ENCODE measurements at regions not wholly inside any gene's neighbourhood (a gene's known extent, or its start where the extent isn't known, plus 50 kb on each side); places are given as distances from the start of the nearest gene placed in this dataset.

DNA sequence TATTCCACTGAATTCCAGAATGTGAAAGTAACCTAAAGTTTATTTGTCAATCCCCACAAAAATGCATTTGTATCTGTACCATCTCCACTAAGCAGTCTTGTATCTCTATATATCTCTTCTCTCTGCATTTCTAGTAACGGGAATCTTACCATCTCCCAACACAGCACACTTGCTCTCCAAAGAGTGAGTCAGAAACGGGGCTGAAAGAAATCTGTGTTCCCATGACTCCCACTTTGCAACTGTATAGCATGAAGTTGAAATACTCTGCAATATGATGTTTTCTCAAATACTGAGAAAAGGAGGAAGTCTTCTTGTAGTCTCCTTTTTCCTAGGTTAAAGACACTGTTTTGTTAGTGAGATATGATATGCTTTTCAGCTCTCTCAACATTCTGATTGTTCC is 848.8 kb upstream of the ACO1 start:
- no peaks in the 10 kb centered on the region for H3K79me2 ChIP-seq (ENCODE audit: control insufficient read depth, insufficient read depth, low read length)
- TF ChIP-seq MYC (IDR thresholded peaks at IDR 0.05; ENCODE audit: insufficient read depth, insufficient read length, insufficient replicate concordance, low read length, severe bottlenecking), result no peak
- TF ChIP-seq STAT1 (conservative IDR thresholded peaks at IDR 0.05), result no peak
- TF ChIP-seq SP1 (IDR thresholded peaks at IDR 0.05; ENCODE audit: low read depth, low read length), result no peak
- TF ChIP-seq GATAD2B (conservative IDR thresholded peaks at IDR 0.05; ENCODE audit: low read depth), result no peak
- TF ChIP-seq WRNIP1 (IDR thresholded peaks at IDR 0.05; ENCODE audit: borderline replicate concordance, low read depth, low read length), result no peak
- TF ChIP-seq SIN3A (IDR thresholded peaks at IDR 0.05; ENCODE audit: low read depth, low read length), result no peak
- TF ChIP-seq EGR1 (IDR thresholded peaks at IDR 0.05; ENCODE audit: borderline replicate concordance in 1 of 2, low read depth in 2 of 2, low read length in 2 of 2), result no peak
- TF ChIP-seq POLR2A (IDR thresholded peaks at IDR 0.05; ENCODE audit: low read depth, low read length), result no peak
- TF ChIP-seq, protein P1, sequence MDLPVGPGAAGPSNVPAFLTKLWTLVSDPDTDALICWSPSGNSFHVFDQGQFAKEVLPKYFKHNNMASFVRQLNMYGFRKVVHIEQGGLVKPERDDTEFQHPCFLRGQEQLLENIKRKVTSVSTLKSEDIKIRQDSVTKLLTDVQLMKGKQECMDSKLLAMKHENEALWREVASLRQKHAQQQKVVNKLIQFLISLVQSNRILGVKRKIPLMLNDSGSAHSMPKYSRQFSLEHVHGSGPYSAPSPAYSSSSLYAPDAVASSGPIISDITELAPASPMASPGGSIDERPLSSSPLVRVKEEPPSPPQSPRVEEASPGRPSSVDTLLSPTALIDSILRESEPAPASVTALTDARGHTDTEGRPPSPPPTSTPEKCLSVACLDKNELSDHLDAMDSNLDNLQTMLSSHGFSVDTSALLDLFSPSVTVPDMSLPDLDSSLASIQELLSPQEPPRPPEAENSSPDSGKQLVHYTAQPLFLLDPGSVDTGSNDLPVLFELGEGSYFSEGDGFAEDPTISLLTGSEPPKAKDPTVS (IDR thresholded peaks at IDR 0.05; ENCODE audit: low read depth, low read length), result no peak
- H3K9me3 ChIP-seq (replicated peaks; ENCODE audit: control insufficient read depth, insufficient read depth, low read length), result no peaks in the 10 kb centered on the region
- ATAC-seq (no peak), FAIRE-seq (no peak), DNase-seq (ENCODE audit: low read depth, low spot score) (no peak)
- no peaks in the 10 kb centered on the region for H3K36me3 ChIP-seq (ENCODE audit: control insufficient read depth in 2 of 2, insufficient read depth in 2 of 2, low read length in 1 of 2)
- BruUV-seq (replicated peaks), result no TSS peak
- H2AFZ ChIP-seq (ENCODE audit: control insufficient read depth, low read depth, low read length), result no peak overlapping the region
- no peaks in the 10 kb centered on the region for H4K20me1 ChIP-seq (ENCODE audit: control insufficient read depth, insufficient read depth)
- no peak overlapping the region for H3K9ac ChIP-seq (ENCODE audit: control insufficient read depth, insufficient read depth, low read length)
- ChIA-PET RAD21 (ENCODE audit: unreplicated experiment) (no interaction called here), CTCF (no interaction called here), SMC1A (ENCODE audit: uncharacterized antibody, unreplicated experiment) (no interaction called here), POLR2A (no interaction called here)
- no peak overlapping the region for H3K4me2 ChIP-seq (ENCODE audit: control insufficient read depth, insufficient read depth)
- H3K27me3 ChIP-seq (replicated peaks in 1 of 2; ENCODE audit: control insufficient read depth in 2 of 2, insufficient read depth in 2 of 2, low read length in 1 of 2), result no peaks in the 10 kb centered on the region
- H3K27ac ChIP-seq (ENCODE audit: control insufficient read depth, insufficient read depth), result no peak overlapping the region
- intact Hi-C loops (cut with micrococcal nuclease; ENCODE audit: unreplicated experiment), result no loop called here
- in situ Hi-C loops (cut with MboI), result no loop called here
- no peak overlapping the region for H3K4me3 ChIP-seq
- no peaks in the 10 kb centered on the region for H3K4me1 ChIP-seq (ENCODE audit: control insufficient read depth, insufficient read depth, low read length)
- 27% methylated on average over 2 of the region's 2 CpGs for WGBS (ENCODE audit: insufficient coverage, insufficient replicate concordance, low lambda C conversion rate, missing lambda C conversion rate)
